H9 (cell line): ENCODE measurements at regions not wholly inside any gene's neighbourhood (a gene's known extent, or its start where the extent isn't known, plus 50 kb on each side); places are given as distances from the start of the nearest gene placed in this dataset.
A peak's percentile ranks its signal among the peaks of the same experiment; 100 is the strongest.

ENCODE experiments used
- DNase-seq: peaks from one replicate; pipeline ENCODE4 v3.0.0-alpha.2; 2017
- H2AFZ ChIP-seq: one replicate; pipeline ENCODE4 v1.6.1; 2013; ENCODE audit warnings: mild to moderate bottlenecking, low read length, control low read depth, moderate library complexity
- H2AK5ac ChIP-seq: 2 replicates; pipeline ENCODE4 v1.6.1; 2013; ENCODE audit warnings: low read length, control low read depth, mixed read lengths; ENCODE audit not compliant: insufficient read length
- H2BK120ac ChIP-seq: one replicate; pipeline ENCODE4 v1.6.1; 2013; ENCODE audit warnings: low read depth, mild to moderate bottlenecking, low read length, control low read depth, inconsistent platforms; ENCODE audit not compliant: poor library complexity, severe bottlenecking
- H2BK12ac ChIP-seq: 2 replicates; pipeline ENCODE4 v1.6.1; 2013; ENCODE audit warnings: low read length, control low read depth, mixed read lengths, low read depth; ENCODE audit not compliant: insufficient read length
- H2BK15ac ChIP-seq: 2 replicates; pipeline ENCODE4 v1.6.1; 2013; ENCODE audit warnings: low read depth, low read length, control low read depth
- H2BK20ac ChIP-seq: one replicate; pipeline ENCODE4 v1.6.1; 2013; ENCODE audit warnings: low read depth, mild to moderate bottlenecking, low read length, control low read depth, inconsistent platforms; ENCODE audit not compliant: poor library complexity, severe bottlenecking
- H2BK5ac ChIP-seq: 2 replicates; pipeline ENCODE4 v1.6.1; 2013; ENCODE audit warnings: low read length, control low read depth, mixed read lengths; ENCODE audit not compliant: insufficient read length
- H3K14ac ChIP-seq: 2 replicates; pipeline ENCODE4 v1.6.1; 2013; ENCODE audit warnings: low read length, control low read depth; ENCODE audit not compliant: insufficient read depth
- H3K18ac ChIP-seq: 2 replicates; pipeline ENCODE4 v1.6.1; 2013; ENCODE audit warnings: low read depth, mild to moderate bottlenecking, mixed read lengths, low read length, control low read depth; ENCODE audit not compliant: insufficient read length
- H3K23ac ChIP-seq: 2 replicates; pipeline ENCODE4 v1.6.1; 2013; ENCODE audit warnings: low read length, control low read depth, mixed read lengths, low read depth; ENCODE audit not compliant: insufficient read length
- H3K23me2 ChIP-seq: 2 replicates; pipeline ENCODE4 v1.6.1; 2013; ENCODE audit warnings: low read depth, mild to moderate bottlenecking, mixed read lengths, low read length, control low read depth; ENCODE audit not compliant: insufficient read length, poor library complexity, severe bottlenecking
- H3K27ac ChIP-seq: 2 replicates; pipeline ENCODE4 v1.5.1; 2013; ENCODE audit warnings: low read length, control low read depth, mixed read lengths, low read depth; ENCODE audit not compliant: insufficient read length
- H3K27me3 ChIP-seq: 2 replicates; pipeline ENCODE4 v1.6.1; 2013; ENCODE audit warnings: low read length, control low read depth, inconsistent platforms; ENCODE audit not compliant: insufficient read depth
- H3K4ac ChIP-seq: 2 replicates; pipeline ENCODE4 v1.6.1; 2013; ENCODE audit warnings: low read depth, mild to moderate bottlenecking, control low read depth, inconsistent platforms, low read length, moderate library complexity
- H3K4me1 ChIP-seq: 2 replicates; pipeline ENCODE4 v1.6.1; 2013; ENCODE audit warnings: low read length, control low read depth, inconsistent platforms; ENCODE audit not compliant: insufficient read depth
- H3K4me2 ChIP-seq: 2 replicates; pipeline ENCODE4 v1.6.1; 2013; ENCODE audit warnings: low read length, control low read depth, mixed read lengths; ENCODE audit not compliant: insufficient read length, insufficient read depth
- H3K56ac ChIP-seq: 2 replicates; pipeline ENCODE4 v1.6.1; 2013; ENCODE audit warnings: low read depth, mild to moderate bottlenecking, mixed read lengths, low read length, control low read depth; ENCODE audit not compliant: insufficient read length
- H3K79me1 ChIP-seq: 2 replicates; pipeline ENCODE4 v1.6.1; 2013; ENCODE audit warnings: low read depth, mild to moderate bottlenecking, moderate library complexity, low read length, control low read depth, inconsistent platforms; ENCODE audit not compliant: insufficient read depth, poor library complexity, severe bottlenecking
- H3K79me2 ChIP-seq: 2 replicates; pipeline ENCODE4 v1.6.1; 2013; ENCODE audit warnings: low read length, control low read depth, inconsistent platforms; ENCODE audit not compliant: insufficient read depth
- H3K9ac ChIP-seq: 2 replicates; pipeline ENCODE4 v1.6.1; 2013; ENCODE audit warnings: low read length, control low read depth, mixed read lengths; ENCODE audit not compliant: insufficient read length; ENCODE audit errors: extremely low read depth
- H3K9me3 ChIP-seq: one replicate; pipeline ENCODE4 v1.6.1; 2013; ENCODE audit warnings: low read depth, low read length, inconsistent platforms; ENCODE audit not compliant: control insufficient read depth
- H3T11ph ChIP-seq: one replicate; pipeline ENCODE4 v1.6.1; 2013; ENCODE audit warnings: mild to moderate bottlenecking, low read length, control low read depth, inconsistent platforms
- H4K20me1 ChIP-seq: one replicate; pipeline ENCODE4 v1.6.1; 2013; ENCODE audit not compliant: control insufficient read depth, insufficient read length, insufficient read depth
- H4K5ac ChIP-seq: 2 replicates; pipeline ENCODE4 v1.6.1; 2013; ENCODE audit warnings: low read depth, mild to moderate bottlenecking, mixed read lengths, low read length, control low read depth; ENCODE audit not compliant: insufficient read length
- H4K8ac ChIP-seq: replicated peaks from 2 replicates; pipeline ENCODE4 v1.6.1; 2013; ENCODE audit warnings: low read length, control low read depth, mixed read lengths, low read depth; ENCODE audit not compliant: insufficient read length
- H4K91ac ChIP-seq: 2 replicates; pipeline ENCODE4 v1.6.1; 2013; ENCODE audit warnings: low read depth, mild to moderate bottlenecking, moderate library complexity, mixed read lengths, low read length, control low read depth; ENCODE audit not compliant: insufficient read length
- H3K27ac Mint-ChIP-seq, 3 experiments: 2 replicates in 2 of 3; 3 replicates in 1 of 3; pipeline ENCODE4 v1.8.0; 2020 to 2021; ENCODE audit warnings: mixed read lengths in 3 of 3, mild to moderate bottlenecking in 1 of 3, moderate library complexity in 1 of 3
- H3K27me3 Mint-ChIP-seq: 2 replicates; pipeline ENCODE4 v1.8.0; 2021; ENCODE audit warnings: low read depth, mild to moderate bottlenecking, moderate library complexity, mixed read lengths
- H3K36me3 Mint-ChIP-seq, 3 experiments: 2 replicates in 2 of 3; 3 replicates in 1 of 3; pipeline ENCODE4 v1.8.0; 2020 to 2021; ENCODE audit warnings: low read depth in 3 of 3, mixed read lengths in 3 of 3; ENCODE audit not compliant: insufficient read depth in 1 of 3
- H3K4me1 Mint-ChIP-seq, 2 experiments: 2 replicates each; pipeline ENCODE4 v1.8.0; 2020; ENCODE audit warnings: mixed read lengths in 2 of 2
- H3K4me3 Mint-ChIP-seq, 2 experiments: 2 replicates in 1 of 2; 3 replicates in 1 of 2; pipeline ENCODE4 v1.8.0; 2020 to 2021; ENCODE audit warnings: mild to moderate bottlenecking in 2 of 2, mixed read lengths in 2 of 2, moderate library complexity in 1 of 2
- H3K9me3 Mint-ChIP-seq, 2 experiments: 2 replicates in 1 of 2; 3 replicates in 1 of 2; pipeline ENCODE4 v1.8.0; 2020; ENCODE audit warnings: mild to moderate bottlenecking in 2 of 2, mixed read lengths in 2 of 2, moderate library complexity in 1 of 2
- CTCF ChIP-seq: fragments of 200-600 bp; sonication (generic); conservative IDR thresholded peaks from 3 replicates; pipeline ENCODE4 v1.8.0; 2021; ENCODE audit warnings: antibody characterized with exemption, mild to moderate bottlenecking
- WGBS: extraction: QIAGEN DNeasy Blood & Tissue Kit; methylation state at CpG from one replicate; pipeline ENCODE4 v1.1.7; 2013; ENCODE audit warnings: missing lambda C conversion rate, low lambda C conversion rate, mixed read lengths; ENCODE audit not compliant: insufficient read length; ENCODE audit errors: extremely low coverage; 5-methylcytosine and 5-hydroxymethylcytosine counted together

DNA sequence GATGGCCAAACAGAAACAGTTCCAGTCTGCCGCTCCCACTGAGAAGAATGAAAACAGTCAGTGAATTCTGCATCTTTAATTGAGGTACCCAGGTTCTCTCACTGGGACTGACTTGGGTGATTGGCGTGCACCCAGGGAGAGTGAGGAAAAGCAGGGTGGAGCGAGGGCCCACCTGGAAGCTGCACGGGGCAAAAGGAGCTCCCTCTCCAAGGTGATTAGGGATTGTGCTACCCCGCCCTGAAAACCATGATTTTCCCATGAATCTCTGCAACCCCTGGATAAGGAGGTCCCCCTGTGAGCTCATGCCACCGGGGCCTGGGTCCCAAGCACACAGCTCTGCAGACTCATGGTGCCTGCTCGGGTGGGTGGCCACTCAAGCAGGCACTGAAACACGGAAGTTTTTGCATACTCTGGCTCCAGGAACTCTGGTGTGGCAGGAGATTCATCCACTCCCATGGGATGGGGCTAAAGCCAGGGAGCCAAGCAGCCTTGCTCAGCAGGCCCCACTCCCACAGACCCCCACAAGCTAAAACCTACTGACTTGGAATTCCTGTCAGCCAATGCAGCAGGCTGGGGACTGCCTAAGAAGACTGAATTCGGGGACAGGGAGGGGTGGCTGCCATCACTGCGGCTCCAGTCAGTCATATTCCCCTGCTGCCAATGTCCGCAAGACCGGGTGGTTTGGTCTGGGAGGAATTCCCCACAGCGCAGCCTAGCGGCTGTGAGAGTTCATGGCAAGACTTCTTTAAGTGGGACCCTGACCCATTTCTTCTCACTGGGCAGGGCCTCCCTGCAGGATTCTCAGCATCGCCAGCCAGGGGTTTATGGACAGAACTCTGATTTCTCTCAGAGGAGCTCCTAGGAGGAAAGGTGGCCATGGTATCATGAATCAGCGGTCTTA, 652.2 kb upstream of the RGMB start:
- Histone ChIP-seq H4K91ac (no peak overlapping the region), H3T11ph (no peak overlapping the region), H2AFZ (no peak overlapping the region), H2AK5ac (no peak overlapping the region), H3K9ac (no peak overlapping the region), H3K23ac (no peak overlapping the region), H2BK120ac (no peak overlapping the region), H3K14ac (no peak overlapping the region), H2BK20ac (no peak overlapping the region), H3K4ac (no peak overlapping the region), H3K23me2 (no peaks in the 10 kb centered on the region), H3K79me1 (no peaks in the 10 kb centered on the region), H4K20me1 (no peaks in the 10 kb centered on the region), H3K27ac (no peak overlapping the region), H3K79me2 (no peaks in the 10 kb centered on the region), H3K4me1 (no peaks in the 10 kb centered on the region), H3K18ac (no peak overlapping the region), H4K8ac (no peak overlapping the region), H3K27me3 (no peaks in the 10 kb centered on the region), H3K9me3 (no peaks in the 10 kb centered on the region), H2BK15ac (no peak overlapping the region), H2BK12ac (no peak overlapping the region), H3K4me2 (no peak overlapping the region), H3K56ac (no peak overlapping the region), H2BK5ac (no peak overlapping the region), H4K5ac (no peak overlapping the region)
- DNase-seq, result peak; percentile 61
- Mint-ChIP-seq H3K27me3 (no peaks in the 10 kb centered on the region), H3K4me3 (no peak overlapping the region), H3K27ac (no peak overlapping the region), H3K36me3 (peaks cover 0 to 2% (median 0%) of the 10 kb centered on the region in 3 experiments; a peak in 1 of 7 replicates), H3K9me3 (peaks cover 0 to 4% of the 10 kb centered on the region in 2 experiments; a peak in 4 of 5 replicates), H3K4me1 (no peaks in the 10 kb centered on the region)
- no CpG with 5 or more reads among the region's 16 CpGs for WGBS
- peak; percentile 45; the same call in 2 of the 3 replicates for TF ChIP-seq CTCF
